NCI-H1930 (cell line): ENCODE measurements at regions not wholly inside any gene's neighbourhood (a gene's known extent, or its start where the extent isn't known, plus 50 kb on each side); places are given as distances from the start of the nearest gene placed in this dataset.
"Not testable (repeated sequence)": the region's sequence is repeated elsewhere in the genome, so short reads cannot be mapped to it uniquely, and the experiment has no call there.

Source experiments
- DNase-seq, 2 experiments: peaks; one replicate each; lab custom pipeline; 2025; lab: John Stamatoyannopoulos, UW

- DNase-seq: no peak
Measured at GRCh38 chr6:140385679-140386078, 1011.2 kb upstream of the CITED2 start.

DNA sequence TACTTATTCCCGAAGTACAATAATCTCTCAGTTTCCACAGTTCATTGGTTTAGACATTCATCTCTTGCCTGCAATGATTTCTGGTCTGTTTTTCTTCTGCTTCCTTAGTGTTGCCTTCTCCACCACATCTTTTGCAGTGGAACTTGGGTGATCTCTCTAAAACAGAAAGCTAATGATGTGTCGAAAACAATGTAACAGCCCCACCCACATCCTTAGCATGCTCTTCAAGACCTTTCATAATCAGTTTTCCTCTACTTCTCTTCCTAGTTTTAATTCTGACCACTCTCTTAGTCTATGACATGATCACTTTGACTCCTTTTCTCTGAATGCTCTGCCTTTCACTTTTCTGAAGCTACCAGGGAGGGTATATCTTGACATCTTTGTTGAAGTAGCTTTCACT lies 1007.9 kb upstream of the CITED2 start:
- no peak for DNase-seq

DNA sequence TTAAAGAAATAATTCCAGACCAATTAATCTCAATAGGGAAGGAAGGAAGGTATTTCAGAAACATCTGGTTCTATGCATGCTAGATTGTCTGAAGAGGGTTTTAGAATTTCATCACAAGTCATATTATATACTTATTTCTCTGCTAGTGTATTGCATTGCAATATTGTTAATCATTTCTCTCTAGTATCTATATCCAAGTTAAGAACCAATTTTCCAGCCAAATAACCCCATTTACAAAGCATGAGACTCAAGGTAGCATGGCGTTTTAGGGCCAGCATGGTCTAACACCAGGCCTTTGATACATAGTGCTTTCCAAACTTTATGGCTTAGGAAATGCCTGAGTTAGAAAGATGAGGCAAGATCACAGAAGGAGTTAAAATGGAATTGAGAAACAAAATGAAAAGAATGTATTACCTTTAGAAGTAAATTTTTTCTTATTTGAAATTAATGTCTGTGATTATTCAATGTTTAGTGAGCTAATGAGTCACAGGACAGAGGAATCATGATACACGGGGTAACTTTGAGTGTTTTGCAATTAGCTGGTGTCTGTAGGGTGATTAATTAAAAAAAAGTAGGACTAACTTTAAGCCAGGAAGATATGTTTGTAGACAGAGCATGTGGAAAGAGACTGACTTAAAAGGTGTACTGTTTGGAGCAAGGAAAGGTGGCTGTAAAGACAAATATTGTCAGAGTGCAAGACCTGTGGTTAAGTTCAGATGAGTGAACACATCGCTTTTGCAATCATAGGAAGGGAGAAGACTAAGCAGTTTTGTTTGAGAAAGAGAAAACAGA lies 1006.2 kb upstream of the CITED2 start:
- no peak for DNase-seq

GRCh38 chr6:140379919-140380318 lies 1005.5 kb upstream of the CITED2 start:
- DNase-seq: no peak

- no peak for DNase-seq
Measured at GRCh38 chr6:140376209-140376608, 1001.8 kb upstream of the CITED2 start.

GRCh38 chr6:140373728-140374127 lies 999.3 kb upstream of the CITED2 start:
- not testable (repeated sequence) for DNase-seq

DNA sequence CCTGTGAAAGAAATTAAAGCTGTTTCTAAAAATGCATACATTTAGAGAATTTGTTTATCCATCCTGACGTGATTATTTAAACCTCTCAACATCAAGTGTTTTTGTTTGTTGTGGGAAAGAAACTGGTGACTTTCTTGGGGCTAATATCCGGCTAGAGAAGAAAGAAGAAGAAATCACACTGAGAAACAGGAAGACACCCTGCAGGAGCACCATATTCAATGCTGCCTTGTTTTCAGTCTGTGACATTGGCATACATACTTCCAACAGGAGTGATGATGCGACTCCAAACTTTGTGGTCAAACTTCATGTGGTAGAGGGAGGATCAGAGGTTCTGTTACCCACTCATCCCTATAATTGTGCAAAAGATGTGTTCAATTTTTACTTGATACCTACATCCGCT lies 997.6 kb upstream of the CITED2 start:
- DNase-seq: no peak

DNA sequence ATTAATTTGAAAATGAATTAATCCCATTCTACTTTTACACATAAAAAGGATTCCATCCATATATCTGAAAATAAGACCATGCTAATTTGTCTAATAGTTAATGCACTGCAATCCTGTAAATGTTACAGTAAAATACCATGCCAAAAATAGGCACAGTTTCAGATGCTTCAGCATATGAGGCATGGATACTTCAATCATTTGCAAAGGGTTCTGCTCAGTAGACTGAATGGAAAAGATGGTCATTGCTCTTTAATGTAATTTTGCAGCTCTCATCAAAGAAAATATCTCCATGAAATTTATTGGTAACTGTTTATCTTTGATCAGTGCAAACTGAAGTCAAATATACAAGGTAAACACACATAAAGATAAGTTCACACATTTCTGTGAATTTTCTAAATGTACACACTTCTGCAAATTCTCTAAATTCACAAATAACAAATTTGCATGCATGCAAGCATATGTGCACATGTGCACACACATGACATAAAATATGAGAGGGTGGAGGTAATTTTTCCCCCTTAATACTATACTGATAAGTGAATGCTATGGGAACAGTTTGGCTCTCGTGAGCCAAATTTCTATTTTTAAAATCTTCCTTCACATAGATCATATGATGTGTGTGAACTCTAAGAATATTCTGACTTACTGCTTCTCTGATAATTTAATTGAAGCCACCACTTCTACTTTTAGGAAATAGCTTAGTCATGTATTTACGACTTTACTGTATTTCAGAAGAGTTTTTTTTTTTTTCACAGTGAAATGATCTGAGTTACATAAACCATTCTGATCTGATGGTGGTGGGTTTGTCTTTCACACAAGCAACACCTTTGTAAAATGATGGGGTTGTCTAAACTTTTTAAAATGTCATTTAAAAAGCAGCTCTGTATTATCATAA lies 996.8 kb upstream of the CITED2 start:
- DNase-seq: no peak

- DNase-seq: no peak
Measured at GRCh38 chr6:140370441-140370840, 996.0 kb upstream of the CITED2 start.

GRCh38 chr6:140366991-140367390 lies 992.5 kb upstream of the CITED2 start:
- no peak for DNase-seq

- DNase-seq: no peak
Measured at GRCh38 chr6:140364916-140365315, 990.5 kb upstream of the CITED2 start.

DNA sequence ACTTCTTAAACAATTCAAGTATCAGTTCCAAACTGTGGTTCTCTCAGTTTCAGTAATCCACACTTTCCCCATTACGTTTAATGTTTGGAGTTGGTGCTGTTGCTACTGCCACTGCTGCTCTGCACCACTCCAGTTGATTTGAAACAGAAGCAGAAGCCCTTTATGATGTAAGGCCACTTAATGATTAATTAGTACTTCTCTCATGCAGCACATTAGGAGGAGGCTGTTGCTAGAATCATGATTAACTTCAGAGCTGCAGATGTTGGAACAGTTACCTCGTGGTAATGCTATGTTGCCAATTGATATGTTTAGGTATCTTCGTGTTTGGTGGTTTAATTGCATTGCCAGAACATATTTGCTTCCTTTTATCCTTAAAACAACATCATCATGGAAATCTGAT lies 986.2 kb upstream of the CITED2 start:
- DNase-seq: no peak

DNA sequence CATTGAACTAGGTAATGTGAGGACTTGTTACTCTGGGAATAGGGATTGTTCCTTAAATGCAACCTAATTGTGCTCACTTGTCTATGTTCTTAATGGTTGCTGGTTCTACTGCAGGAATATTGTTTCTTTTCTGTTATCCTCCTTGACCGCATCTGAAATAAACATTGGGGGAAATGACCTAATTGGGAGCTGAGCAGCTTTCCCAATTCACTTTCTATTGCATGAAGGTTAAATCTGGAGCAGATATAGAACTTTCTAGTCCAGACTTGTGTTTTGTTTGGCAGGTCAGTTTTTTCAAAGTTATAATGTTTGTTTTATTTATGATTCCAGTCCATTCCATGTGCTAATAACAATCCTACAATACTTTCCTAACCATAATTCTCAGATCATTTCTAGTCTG lies 981.0 kb upstream of the CITED2 start:
- no peak for DNase-seq

DNA sequence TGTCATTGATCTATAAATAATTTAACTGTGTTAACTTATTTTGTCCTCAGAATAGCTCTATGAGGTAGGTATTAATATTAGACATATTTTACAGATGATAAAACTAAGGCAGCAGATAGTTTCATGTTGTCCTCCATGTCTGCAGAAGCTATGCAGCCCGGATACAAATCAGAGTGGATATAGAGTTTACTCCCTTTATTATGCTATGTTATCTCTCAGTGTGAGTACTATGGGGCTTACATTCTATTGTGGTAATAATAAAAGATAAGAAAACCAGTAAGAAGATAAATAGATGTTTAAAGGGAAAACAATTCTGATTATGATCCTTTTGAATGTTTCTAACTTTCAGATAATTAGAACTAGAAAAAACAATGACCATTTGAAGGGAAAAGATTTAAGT lies 979.8 kb upstream of the CITED2 start:
- DNase-seq: no peak

GRCh38 chr6:140353536-140353935 lies 979.1 kb upstream of the CITED2 start:
- no peak for DNase-seq

- DNase-seq: no peak
Measured at GRCh38 chr6:140346428-140346827, 972.0 kb upstream of the CITED2 start.

DNA sequence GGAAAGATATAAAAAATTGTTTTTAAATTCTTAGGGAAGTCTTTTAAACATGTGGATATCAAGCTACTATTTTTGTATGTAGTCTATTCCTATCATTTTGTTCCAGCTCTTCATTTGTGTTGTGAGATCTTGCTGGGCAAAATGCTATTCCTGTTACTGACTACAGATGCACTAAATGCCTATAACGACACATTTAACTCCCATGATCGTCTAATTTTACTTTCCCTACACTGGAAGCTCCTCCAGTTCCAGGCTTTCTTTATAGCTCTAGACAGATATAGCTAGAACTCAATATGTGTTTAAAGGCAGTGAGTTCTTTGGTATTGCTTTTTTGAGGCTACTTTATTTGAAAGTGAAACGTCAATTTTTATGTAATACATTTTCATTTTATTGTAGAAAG lies 971.5 kb upstream of the CITED2 start:
- DNase-seq: no peak

GRCh38 chr6:140344142-140344913 lies 969.9 kb upstream of the CITED2 start:
- DNase-seq: no peak

DNA sequence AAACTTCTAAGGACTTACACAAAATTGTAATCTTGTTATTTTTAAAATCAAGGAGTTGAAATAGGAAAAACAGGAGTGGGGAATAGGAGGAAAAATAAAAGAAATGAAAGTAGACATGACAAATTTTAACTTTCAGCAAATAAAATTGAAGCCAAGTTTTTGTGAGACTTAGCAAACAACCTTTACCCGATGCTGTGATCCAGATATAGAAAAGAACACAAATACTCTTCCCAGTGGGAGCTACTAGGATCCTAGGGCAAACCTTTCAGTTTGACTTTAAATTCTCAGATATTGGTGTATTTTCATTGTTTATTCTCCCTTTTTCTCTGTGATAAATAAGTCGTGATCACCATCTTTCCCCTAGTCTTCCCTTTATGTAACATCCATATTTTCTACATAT lies 968.7 kb upstream of the CITED2 start:
- no peak for DNase-seq

DNA sequence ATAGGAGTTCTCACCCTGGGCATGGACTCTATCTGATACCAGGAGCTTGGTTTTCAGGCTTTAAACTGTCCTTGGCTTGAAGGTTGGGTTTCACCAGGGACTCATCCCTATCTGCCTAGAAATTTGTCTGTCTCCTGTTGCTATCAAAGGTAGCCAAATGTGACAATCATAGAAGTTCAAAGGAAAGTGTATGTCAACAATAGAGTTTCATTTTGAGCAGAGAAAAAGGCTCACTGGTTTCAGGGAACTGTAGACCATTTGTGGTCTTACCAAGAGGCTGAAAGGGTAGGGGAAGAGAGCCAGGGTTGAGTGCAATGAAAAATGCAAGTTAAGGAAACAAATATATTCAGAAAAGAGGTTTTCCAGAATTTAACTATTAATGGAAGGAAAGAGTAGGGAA lies 966.8 kb upstream of the CITED2 start:
- DNase-seq: no peak

GRCh38 chr6:140340795-140341194 lies 966.3 kb upstream of the CITED2 start:
- DNase-seq: no peak

DNA sequence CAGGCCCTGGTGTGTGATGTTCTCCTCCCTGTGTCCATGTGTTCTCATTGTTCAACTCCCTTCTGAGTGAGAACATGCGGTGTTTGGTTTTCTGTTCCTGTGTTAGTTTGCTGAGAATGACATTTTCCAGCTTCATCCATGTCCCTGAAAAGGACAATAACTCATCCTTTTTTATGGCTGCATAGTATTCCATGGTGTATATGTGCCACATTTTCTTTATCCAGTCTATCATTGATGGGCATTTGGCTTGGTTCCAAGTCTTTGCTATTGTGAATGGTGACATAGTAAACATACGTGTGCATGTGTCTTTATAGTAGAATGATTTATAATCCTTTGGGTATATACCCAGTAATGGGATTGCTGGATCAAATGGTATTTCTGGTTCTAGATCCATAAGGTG lies 964.6 kb upstream of the CITED2 start:
- not testable (repeated sequence) for DNase-seq

DNA sequence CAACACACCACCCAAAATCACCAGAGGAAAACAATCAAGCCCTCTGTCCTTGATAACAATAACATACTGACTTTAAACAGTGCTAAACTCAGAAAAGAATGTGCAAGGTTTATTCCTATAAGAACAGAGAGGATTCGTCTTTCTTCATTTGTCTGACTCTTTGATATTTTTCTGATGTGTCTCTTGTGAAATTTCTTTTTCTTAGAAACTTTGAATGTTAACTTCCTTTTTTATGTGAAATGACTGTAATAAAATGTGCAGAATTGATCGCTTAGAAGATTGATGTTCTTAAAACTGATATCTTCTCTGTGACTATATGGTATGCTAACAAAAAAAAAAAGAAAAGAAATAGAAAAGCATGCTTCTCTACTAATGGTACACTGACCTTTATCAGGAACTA lies 947.4 kb upstream of the CITED2 start:
- no peak for DNase-seq
